ENCODE measurements at regions not wholly inside any gene's neighbourhood (a gene's known extent, or its start where the extent isn't known, plus 50 kb on each side); places are given as distances from the start of the nearest gene placed in this dataset.
"Not testable (repeated sequence)": the region's sequence is repeated elsewhere in the genome, so short reads cannot be mapped to it uniquely, and the experiment has no call there.

DNA sequence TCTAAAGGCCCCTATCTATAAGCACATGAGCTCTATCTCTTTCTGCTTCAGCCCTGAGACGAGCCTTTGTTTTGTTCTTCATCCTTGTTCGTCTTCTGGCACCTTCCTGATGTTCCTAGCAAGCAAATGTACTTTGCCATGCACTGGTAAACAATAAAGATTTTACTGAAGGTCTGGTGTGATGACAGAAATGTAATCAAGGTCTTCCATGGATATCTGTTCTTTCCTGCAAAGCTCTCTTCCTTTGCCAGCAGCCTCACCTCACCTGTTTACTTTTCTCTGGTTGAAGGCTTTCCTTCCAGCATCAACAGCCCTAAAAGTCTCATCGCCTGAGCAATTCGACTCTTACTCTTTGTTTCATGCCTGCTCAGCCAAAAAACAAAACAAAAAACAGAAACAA lies 330.3 kb downstream of the PCNX1 start:
- no peak overlapping the region for H3K27ac ChIP-seq
- DNase-seq (ENCODE audit: low read depth, low spot score), result no peak

DNA sequence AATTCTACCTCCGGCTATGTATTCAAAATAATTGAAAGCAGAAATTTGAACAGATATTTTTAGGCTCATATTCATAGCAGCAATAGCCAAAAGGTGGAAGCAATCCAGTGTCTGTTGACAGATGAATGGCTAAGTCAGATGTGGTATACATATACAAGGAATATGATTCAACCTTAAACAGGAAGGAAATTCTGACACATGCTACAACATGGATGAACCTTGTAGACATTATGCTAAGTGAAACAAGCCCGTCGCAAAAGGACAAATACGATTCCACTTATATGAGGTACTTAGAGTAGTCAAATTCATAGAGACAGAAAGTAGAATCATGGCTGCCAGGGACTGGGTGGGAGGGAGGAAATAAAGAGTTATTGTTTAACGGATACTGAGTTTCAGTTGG lies 331.6 kb downstream of the PCNX1 start:
- no peak overlapping the region for H3K27ac ChIP-seq
- DNase-seq (ENCODE audit: low read depth, low spot score), result no peak

- no peak overlapping the region for H3K27ac ChIP-seq
- DNase-seq (ENCODE audit: low read depth, low spot score), result no peak
Observed at GRCh38 chr14:71240171-71240570, 332.9 kb downstream of the PCNX1 start.

DNA sequence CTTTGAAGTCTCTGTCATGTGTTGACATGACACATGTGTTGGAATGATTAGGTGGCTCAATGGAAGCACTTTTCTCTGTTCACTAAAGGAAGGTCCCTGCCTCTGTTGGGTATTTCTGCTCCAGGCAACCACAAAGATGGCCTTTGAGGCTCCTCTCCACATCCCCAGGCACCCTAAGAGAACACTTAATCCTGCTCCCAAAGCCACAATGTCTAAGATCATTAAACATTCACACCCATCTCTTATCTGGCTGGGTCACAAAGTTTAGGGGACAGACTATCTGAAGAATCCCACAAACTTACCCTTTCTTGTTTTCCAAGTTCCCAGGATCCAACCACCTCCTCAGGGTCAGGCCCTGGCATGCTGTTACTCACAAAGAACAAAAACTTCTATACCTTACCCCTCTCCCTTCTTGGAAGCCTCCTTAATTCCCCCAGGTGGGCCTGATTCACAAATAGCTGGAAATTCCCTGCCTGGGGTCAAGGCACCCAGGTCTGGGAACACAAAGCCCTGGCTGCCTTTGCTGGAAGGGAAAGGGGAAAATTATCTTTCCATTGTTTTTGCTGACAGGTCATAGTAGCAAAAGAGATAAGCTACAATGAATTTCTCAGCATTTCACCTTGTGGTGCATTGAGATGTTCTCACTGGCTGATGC lies 333.7 kb downstream of the PCNX1 start:
- H3K27ac ChIP-seq, result no peak overlapping the region
- DNase-seq (ENCODE audit: low read depth, low spot score), result no peak

GRCh38 chr14:71242237-71242748 lies 335.0 kb downstream of the PCNX1 start:
- no peak overlapping the region for H3K27ac ChIP-seq
- no peak for DNase-seq (ENCODE audit: low read depth, low spot score)

- no peak for DNase-seq (ENCODE audit: low read depth, low spot score)
- no peak overlapping the region for H3K27ac ChIP-seq
Observed at GRCh38 chr14:71243697-71244096, 336.4 kb downstream of the PCNX1 start.

- H3K27ac ChIP-seq, result no peak overlapping the region
- DNase-seq (ENCODE audit: low read depth, low spot score), result no peak
Observed at GRCh38 chr14:71244341-71244740, 337.1 kb downstream of the PCNX1 start.

DNA sequence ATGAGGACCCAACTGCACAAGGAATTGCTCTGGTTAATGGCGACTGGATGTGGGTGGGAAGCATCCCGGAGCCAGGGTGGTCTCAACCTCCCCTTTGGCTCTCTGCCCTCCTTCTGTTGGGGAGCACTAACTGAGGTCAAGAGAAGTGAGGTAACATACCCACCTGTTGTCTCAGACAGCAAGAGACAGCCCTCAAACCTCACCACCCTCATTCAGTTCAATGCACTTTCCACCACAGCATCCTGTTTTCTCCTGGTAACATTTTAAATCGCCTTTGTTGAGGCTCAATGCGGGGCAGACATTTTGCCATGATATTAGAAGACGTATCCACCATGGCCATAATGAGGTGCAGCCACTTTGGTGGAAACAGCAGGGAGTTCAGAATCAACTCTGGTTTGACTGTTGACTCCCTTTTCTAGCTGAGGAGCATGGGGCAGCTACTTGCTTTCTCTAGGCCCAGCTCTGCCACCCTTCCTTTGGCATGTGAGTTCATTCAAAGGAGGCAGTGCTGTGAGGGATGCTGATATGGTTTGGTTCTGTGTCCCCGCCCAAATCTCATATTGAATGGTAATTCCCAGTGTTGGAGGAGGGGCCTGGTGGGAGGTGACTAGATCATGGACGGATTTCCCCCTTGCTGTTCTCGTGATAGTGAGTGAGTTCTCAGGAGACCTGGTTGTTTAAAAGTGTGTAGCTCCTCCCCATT lies 338.6 kb downstream of the PCNX1 start:
- DNase-seq (ENCODE audit: low read depth, low spot score), result no peak
- H3K27ac ChIP-seq, result no peak overlapping the region

- DNase-seq (ENCODE audit: low read depth, low spot score), result no peak
- peak overlapping the region; percentile 57 for H3K27ac ChIP-seq
Observed at GRCh38 chr14:71246539-71246938, 339.3 kb downstream of the PCNX1 start.

- DNase-seq (ENCODE audit: low read depth, low spot score), result peak; percentile 70
- peak overlapping the region; percentile 57 for H3K27ac ChIP-seq
Observed at GRCh38 chr14:71247106-71247505, 339.8 kb downstream of the PCNX1 start.

DNA sequence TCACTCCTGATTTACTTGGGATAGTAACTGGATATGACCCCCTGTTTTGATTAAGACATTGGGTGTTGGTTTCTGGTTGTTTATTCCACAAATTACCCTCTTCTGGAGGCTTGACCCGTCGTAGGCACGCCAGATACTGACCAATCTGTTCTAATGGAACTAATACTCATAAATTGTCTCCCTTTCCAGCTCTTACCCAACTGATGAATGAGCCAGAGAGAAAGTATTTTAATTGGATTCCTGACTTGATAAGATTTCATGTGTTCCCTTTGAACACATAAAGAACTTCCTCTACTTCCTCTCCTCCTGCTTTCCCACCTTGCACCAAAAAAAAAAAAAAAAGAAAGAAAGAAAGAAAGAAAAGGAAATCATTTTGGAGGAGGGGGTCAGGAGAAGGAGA lies 340.9 kb downstream of the PCNX1 start:
- DNase-seq (ENCODE audit: low read depth, low spot score), result no peak

GRCh38 chr14:71250347-71250746 lies 343.1 kb downstream of the PCNX1 start:
- no peak for DNase-seq (ENCODE audit: low read depth, low spot score)
- no peak overlapping the region for H3K27ac ChIP-seq

More for the DNA sequence above, 340.9 kb downstream of the PCNX1 start:
- H3K27ac ChIP-seq, result peak overlapping the region; percentile 57

DNA sequence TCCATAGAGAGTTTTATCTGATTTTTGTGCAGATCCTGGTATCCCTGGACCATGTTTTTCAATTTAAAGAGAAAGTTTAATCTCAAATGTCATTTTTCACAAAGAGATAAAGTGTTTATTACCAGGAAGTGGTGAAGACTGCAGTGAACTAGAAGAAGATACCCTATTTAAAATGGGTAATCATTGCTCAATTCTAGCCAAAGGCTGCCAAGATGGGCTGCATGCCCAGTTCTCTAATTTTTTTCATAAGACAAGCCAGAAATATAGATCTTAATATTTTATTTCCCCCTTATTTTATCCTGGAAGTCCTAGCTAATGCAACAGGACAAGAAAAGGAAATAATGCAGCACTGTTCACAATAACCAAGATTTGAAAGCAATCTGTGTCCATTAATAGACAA lies 343.5 kb downstream of the PCNX1 start:
- no peak for DNase-seq (ENCODE audit: low read depth, low spot score)
- H3K27ac ChIP-seq, result no peak overlapping the region

GRCh38 chr14:71254091-71254719 lies 346.9 kb downstream of the PCNX1 start:
- DNase-seq (ENCODE audit: low read depth, low spot score); H3K27ac ChIP-seq: not testable (repeated sequence)

- DNase-seq (ENCODE audit: low read depth, low spot score), result no peak
- H3K27ac ChIP-seq, result no peak overlapping the region
Observed at GRCh38 chr14:71261206-71261605, 353.9 kb downstream of the PCNX1 start.

GRCh38 chr14:71262441-71262840 lies 355.2 kb downstream of the PCNX1 start:
- H3K27ac ChIP-seq, result no peak overlapping the region
- no peak for DNase-seq (ENCODE audit: low read depth, low spot score)

DNA sequence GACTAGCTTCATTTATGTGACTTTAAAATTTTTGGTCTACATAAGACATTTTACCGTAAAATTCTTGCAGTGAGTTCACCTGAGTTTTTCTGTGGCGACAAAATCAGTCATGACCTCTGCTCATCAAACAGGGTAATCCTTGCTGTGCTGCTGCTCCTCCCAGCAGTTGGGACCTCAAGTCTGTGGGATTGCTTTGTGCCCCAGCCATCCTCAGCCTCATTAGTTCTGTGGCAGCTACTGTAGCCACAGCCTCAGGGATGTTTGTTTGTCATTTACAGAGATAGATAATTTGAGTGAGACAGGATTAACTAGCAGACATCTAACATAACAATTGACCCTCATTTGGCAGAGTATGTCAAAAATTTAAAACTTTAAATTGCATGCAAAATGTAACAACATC lies 357.0 kb downstream of the PCNX1 start:
- no peak for DNase-seq (ENCODE audit: low read depth, low spot score)

DNA sequence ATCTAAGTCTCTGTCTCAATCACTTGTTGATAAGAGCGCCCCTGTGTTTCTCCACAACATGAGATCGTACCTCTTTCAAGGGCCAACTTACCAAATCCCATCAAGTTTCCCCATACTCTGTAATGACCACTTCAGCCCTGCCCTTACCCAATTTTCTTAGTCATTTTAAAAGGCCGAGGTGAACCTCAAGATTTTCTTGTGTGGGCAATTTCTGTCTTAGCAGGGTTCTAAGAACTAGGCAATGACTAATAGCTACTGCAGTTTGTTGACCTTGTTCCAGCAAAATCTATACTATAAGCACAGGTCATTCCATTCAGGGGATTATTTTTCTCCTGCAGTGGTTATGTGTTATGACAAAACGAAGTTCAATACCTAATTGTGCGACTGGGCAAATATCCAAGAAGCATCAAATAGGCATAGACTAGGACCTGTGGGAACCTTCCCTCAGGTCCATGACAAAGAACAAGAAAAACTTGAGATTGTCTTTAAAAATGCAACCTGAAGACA lies 359.8 kb downstream of the PCNX1 start:
- DNase-seq (ENCODE audit: low read depth, low spot score), result peak; percentile 8

More for the DNA sequence above, 357.0 kb downstream of the PCNX1 start:
- H3K27ac ChIP-seq, result no peak overlapping the region

GRCh38 chr14:71267691-71268090 lies 360.4 kb downstream of the PCNX1 start:
- no peak overlapping the region for H3K27ac ChIP-seq
- no peak for DNase-seq (ENCODE audit: low read depth, low spot score)

More for the DNA sequence above, 359.8 kb downstream of the PCNX1 start:
- H3K27ac ChIP-seq, result no peak overlapping the region

GRCh38 chr14:71270111-71270510 lies 362.9 kb downstream of the PCNX1 start:
- no peak overlapping the region for H3K27ac ChIP-seq
- no peak for DNase-seq (ENCODE audit: low read depth, low spot score)

Measured in epithelial cell of prostate (primary cell).